ENCODE measurements at regions not wholly inside any gene's neighbourhood (a gene's known extent, or its start where the extent isn't known, plus 50 kb on each side); places are given as distances from the start of the nearest gene placed in this dataset.

GRCh38 chr7:23972057-23972456 lies 262.0 kb downstream of the STK31 start:
- DNase-seq: no peak
- TF ChIP-seq GATA1 (IDR thresholded peaks at IDR 0.05; ENCODE audit: low read depth, low read length): no peak
- no peak for TF ChIP-seq POLR2A (IDR thresholded peaks at IDR 0.05; ENCODE audit: low read length)

- DNase-seq: no peak
- no peak for TF ChIP-seq GATA1 (IDR thresholded peaks at IDR 0.05; ENCODE audit: low read depth, low read length)
- no peak for TF ChIP-seq POLR2A (IDR thresholded peaks at IDR 0.05; ENCODE audit: low read length)
Observed at GRCh38 chr7:23973264-23973663, 263.2 kb downstream of the STK31 start.

GRCh38 chr7:23980081-23980480 lies 270.1 kb downstream of the STK31 start:
- DNase-seq: no peak
- TF ChIP-seq POLR2A (IDR thresholded peaks at IDR 0.05; ENCODE audit: low read length) (no peak), GATA1 (IDR thresholded peaks at IDR 0.05; ENCODE audit: low read depth, low read length) (no peak)

GRCh38 chr7:23981314-23981713 lies 271.3 kb downstream of the STK31 start:
- DNase-seq: no peak
- TF ChIP-seq POLR2A (IDR thresholded peaks at IDR 0.05; ENCODE audit: low read length) (no peak), GATA1 (IDR thresholded peaks at IDR 0.05; ENCODE audit: low read depth, low read length) (no peak)

DNA sequence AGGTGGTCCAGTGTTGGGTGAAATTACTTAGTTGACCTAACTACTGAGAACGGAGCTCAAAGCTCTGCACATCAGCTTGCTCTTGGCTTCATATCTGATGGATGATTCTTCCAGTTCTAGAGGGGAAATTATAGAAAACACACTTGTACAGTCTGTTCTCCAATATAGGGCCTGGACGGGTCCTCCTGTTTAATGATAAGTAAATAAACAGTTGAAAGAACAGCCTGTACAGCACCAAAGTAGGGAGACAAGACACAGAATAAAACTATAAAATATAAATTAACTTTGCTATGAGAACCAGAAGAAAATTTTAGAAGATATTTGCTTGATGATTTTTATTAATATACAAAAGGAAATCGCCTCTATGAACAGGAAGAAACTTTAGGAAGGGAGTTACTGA lies 271.7 kb downstream of the STK31 start:
- DNase-seq: no peak
- TF ChIP-seq POLR2A (IDR thresholded peaks at IDR 0.05; ENCODE audit: low read length): no peak
- no peak for TF ChIP-seq GATA1 (IDR thresholded peaks at IDR 0.05; ENCODE audit: low read depth, low read length)

DNA sequence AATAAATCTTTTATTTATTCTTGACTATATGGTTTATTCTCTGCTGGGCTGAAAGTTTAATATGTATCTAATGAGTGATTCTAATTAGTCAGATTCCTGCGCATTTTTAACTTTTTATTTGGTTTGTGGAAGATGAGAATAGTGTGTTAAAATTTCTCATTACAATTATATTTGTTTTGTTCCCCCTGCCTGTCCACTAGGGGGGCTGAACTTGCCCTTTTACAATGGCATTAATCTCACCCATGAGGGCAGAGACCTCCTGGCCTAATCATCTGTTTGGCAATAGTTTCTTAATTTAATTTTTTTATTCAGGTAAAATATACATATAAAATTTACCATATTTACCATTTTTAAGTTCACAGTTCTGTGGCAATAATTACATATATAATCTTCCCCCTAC lies 278.5 kb upstream of the NPY start:
- TF ChIP-seq POLR2A (IDR thresholded peaks at IDR 0.05; ENCODE audit: low read length): no peak
- no peak for DNase-seq

DNA sequence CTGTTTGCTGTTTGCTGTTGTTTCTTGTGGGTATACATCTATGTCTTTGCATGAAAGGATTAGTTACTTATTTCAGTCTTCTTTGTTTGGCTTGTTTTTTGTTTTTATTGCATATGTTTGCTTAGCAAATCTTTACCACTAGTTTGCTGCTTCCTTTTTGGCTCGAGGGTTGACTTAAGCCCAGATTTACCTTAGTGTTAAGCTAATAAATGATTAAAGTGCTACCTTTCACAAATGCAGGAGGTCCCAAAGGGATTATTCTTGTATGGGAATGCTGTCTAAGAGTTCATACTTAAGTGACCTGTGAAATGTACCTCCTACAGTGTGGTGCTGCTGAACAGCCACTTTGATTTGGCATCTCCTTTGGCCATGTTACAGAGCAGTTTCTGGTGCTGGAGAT lies 273.5 kb upstream of the NPY start:
- DNase-seq: no peak
- TF ChIP-seq GATA1 (IDR thresholded peaks at IDR 0.05; ENCODE audit: low read depth, low read length): no peak
- TF ChIP-seq POLR2A (IDR thresholded peaks at IDR 0.05; ENCODE audit: low read length): no peak

- TF ChIP-seq GATA1 (IDR thresholded peaks at IDR 0.05; ENCODE audit: low read depth, low read length) (no peak), POLR2A (IDR thresholded peaks at IDR 0.05; ENCODE audit: low read length) (no peak)
- DNase-seq: no peak
Observed at GRCh38 chr7:24017519-24017918, 266.5 kb upstream of the NPY start.

GRCh38 chr7:24018331-24018730 lies 265.7 kb upstream of the NPY start:
- no peak for TF ChIP-seq POLR2A (IDR thresholded peaks at IDR 0.05; ENCODE audit: low read length)
- TF ChIP-seq GATA1 (IDR thresholded peaks at IDR 0.05; ENCODE audit: low read depth, low read length): no peak
- DNase-seq: no peak

DNA sequence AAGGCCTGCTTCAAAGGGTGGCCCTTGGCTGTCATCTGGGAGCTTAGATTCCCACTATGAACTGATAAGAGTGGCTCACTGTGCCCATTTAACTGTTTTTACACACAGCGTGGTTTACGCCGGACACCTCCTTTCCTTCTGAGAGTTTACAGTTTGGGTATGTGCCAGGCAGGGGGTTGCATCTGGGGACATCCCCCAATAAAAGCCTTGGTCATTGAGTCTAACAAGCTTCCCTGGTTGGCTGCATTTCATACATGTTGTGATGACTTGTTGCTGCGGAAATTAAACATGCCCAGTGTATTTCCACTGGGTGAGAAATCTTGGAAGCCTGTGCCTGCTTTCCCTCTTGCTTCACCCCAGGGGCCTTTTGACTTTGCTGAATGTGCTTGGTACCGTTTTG lies 264.1 kb upstream of the NPY start:
- TF ChIP-seq GATA1 (IDR thresholded peaks at IDR 0.05; ENCODE audit: low read depth, low read length) (no peak), POLR2A (IDR thresholded peaks at IDR 0.05; ENCODE audit: low read length) (no peak)
- DNase-seq: no peak

DNA sequence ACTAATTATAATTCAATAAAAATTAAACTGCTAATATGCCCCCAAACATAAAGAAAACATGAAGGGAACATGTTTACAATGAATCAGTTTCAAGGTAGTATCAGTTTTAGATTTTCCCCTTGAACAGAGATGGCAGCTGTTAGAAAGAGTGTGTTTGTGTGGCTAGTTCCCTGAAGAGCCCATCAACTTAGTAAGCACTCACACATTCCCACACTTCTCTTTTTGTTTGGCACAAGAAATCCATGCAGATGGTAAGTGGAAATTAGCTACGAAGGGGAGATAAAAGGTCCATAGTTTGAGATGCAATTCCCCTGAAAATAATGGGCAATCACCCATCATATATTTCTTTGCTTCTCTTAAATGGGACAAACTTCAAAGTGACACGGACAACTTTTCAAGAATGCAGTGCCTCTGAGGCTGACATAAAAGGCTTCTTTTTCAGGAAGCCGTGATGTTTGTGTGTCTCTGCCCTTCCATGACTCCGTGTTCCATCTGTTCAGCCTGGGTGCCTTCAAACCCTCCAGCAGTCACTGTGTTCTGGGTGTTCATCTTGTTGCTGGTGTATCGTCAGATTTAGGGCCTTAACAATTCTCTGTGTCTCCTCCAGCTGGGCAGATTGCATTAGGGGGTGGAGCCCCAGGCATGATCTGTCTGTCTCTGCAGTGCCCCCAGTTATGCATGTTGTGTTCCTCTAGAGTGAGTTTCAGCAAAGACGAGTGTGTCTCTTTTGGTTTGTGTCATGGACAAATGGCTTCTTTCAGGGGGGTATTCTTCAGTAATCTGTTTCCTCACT lies 259.5 kb upstream of the NPY start:
- TF ChIP-seq GATA1 (IDR thresholded peaks at IDR 0.05; ENCODE audit: low read depth, low read length) (no peak), POLR2A (IDR thresholded peaks at IDR 0.05; ENCODE audit: low read length) (no peak)
- DNase-seq: no peak

- TF ChIP-seq POLR2A (IDR thresholded peaks at IDR 0.05; ENCODE audit: low read length): no peak
- no peak for DNase-seq
Observed at GRCh38 chr7:24025094-24025493, 258.9 kb upstream of the NPY start.

GRCh38 chr7:24025765-24026164 lies 258.2 kb upstream of the NPY start:
- DNase-seq: no peak
- TF ChIP-seq POLR2A (IDR thresholded peaks at IDR 0.05; ENCODE audit: low read length): no peak
- TF ChIP-seq GATA1 (IDR thresholded peaks at IDR 0.05; ENCODE audit: low read depth, low read length): no peak

DNA sequence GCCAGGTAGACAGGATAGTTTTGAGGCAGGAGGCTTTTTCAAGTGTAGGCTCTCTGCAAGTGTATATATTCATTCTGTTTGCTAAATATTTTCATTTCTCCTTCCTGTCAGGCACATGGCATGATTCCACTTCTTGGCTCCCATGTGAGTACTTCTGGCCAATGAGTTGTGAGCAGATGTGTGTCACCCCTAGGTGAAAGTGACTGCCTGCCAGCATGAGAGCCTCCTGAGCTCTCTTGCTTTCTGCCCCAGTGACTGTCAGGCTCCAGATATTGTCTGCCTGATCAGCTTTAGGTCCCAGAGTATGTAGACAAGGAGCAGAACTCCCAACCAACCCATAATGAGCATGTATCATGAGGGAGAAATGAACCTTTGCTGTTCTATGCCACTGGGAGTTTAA lies 257.6 kb upstream of the NPY start:
- no peak for DNase-seq
- TF ChIP-seq POLR2A (IDR thresholded peaks at IDR 0.05; ENCODE audit: low read length) (no peak), GATA1 (IDR thresholded peaks at IDR 0.05; ENCODE audit: low read depth, low read length) (no peak)

GRCh38 chr7:24029068-24029467 lies 254.9 kb upstream of the NPY start:
- TF ChIP-seq POLR2A (IDR thresholded peaks at IDR 0.05; ENCODE audit: low read length) (no peak), GATA1 (IDR thresholded peaks at IDR 0.05; ENCODE audit: low read depth, low read length) (no peak)
- DNase-seq: no peak

DNA sequence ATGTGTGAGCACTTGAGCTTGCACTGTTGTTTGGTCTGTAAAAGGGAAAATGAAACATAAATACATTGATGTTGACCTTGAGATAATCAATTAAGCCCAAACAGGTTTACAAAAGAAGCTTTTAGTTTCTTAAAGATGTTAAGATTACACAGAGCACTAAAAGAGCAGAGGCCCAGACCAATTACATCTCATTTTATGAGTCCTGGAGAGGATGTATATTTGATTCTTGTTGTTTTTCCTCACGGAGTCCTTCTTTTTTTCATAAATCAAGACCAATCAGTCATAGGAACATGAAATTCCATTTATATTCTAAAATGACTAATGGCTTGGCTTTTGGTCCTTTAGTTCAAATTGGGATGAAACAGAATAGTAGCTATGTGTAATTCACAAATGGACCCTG lies 249.7 kb upstream of the NPY start:
- TF ChIP-seq GATA1 (IDR thresholded peaks at IDR 0.05; ENCODE audit: low read depth, low read length) (no peak), POLR2A (IDR thresholded peaks at IDR 0.05; ENCODE audit: low read length) (no peak)

More for the DNA sequence above, 249.7 kb upstream of the NPY start:
- no peak for DNase-seq
